GM13977 (cell line): ENCODE measurements at regions not wholly inside any gene's neighbourhood (a gene's known extent, or its start where the extent isn't known, plus 50 kb on each side); places are given as distances from the start of the nearest gene placed in this dataset.
A peak's percentile ranks its signal among the peaks of the same experiment; 100 is the strongest.

Experiments
- DNase-seq: peaks from one replicate; pipeline ENCODE4 v3.0.0; 2012; ENCODE audit warnings: low spot score
- CTCF ChIP-seq: IDR thresholded peaks from 2 replicates; pipeline ENCODE4 v1.5.1; 2012; ENCODE audit warnings: mild to moderate bottlenecking, control low read depth; ENCODE audit not compliant: insufficient read depth; ENCODE audit errors: extremely low read depth, missing control alignments
- in situ Hi-C: fragments of 300-500 bp; cut with MboI; formaldehyde crosslinking; loops from one replicate; pipeline ENCODE4 v1.12.0; 2022; ENCODE audit warnings: low sequenced_read_pairs, low pct_unique_long_range_greater_than_20kb, mixed read lengths, inconsistent platforms; ENCODE audit not compliant: unreplicated experiment

DNA sequence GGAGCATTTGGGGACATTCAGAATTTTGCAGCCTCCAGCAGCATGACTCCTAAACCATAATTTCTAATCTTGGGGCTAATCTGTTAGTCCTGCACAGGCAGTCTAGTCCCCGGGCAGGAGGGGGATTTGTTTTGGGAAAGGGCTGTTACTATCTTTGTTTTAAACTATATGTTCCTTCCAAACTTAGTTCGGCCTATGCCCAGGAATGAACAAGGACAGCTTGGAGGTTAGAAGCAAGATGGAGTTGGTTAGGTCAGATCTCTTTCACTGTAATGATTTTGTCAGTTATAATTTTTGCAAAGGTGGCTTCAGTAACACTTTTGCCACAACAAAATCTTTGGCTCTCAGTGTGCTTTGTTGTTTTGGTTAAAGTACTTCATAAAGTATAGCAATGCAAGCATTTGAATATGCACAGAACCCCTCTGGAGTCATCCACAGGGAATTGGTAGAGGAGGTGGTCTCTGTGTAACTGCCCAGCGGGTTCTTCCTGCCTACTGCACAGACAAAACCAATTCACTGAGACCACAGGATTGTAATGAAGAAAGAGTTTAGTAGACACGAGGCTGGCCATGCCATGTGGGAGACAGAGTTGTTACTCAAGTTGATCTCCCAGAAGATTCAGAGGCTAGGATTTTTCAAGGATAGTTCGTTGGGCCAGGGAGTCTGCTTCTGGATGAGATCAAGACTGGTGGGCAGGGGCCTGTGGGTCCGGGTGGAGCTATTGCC, 224.1 kb upstream of the MYLIP start:
- no peak for TF ChIP-seq CTCF

GRCh38 chr6:15901141-15902115, 227.5 kb upstream of the MYLIP start:
- DNase-seq = peak; percentile 75
- in situ Hi-C loops = no loop called here
- no peak for TF ChIP-seq CTCF

More for the DNA sequence above, 224.1 kb upstream of the MYLIP start:
- DNase-seq = no peak
- in situ Hi-C loops = no loop called here

GRCh38 chr6:15898693-15899092, 230.2 kb upstream of the MYLIP start:
- DNase-seq = no peak
- in situ Hi-C loops = no loop called here
- TF ChIP-seq CTCF = no peak

- TF ChIP-seq CTCF = no peak
- in situ Hi-C loops = no loop called here
- DNase-seq = no peak
Observed at GRCh38 chr6:15897063-15897876, 231.6 kb upstream of the MYLIP start.

- no peak for TF ChIP-seq CTCF
- in situ Hi-C loops = no loop called here
- no peak for DNase-seq
Observed at GRCh38 chr6:15894973-15895725, 232.3 kb upstream of the DTNBP1 start.
